Stimulated activated CD8-positive, alpha-beta memory T cell treated with anti-CD3 and anti-CD28 coated beads, Interleukin-7, amount 100 ng/mL, for 48 hours (primary cell): ENCODE measurements at regions not wholly inside any gene's neighbourhood (a gene's known extent, or its start where the extent isn't known, plus 50 kb on each side); places are given as distances from the start of the nearest gene placed in this dataset.
"Not testable (repeated sequence)": the region's sequence is repeated elsewhere in the genome, so short reads cannot be mapped to it uniquely, and the experiment has no call there.

Source experiments
- DNase-seq, 2 donors: peaks; one replicate each; pipeline ENCODE4 v3.0.0-alpha.2; 2020; ENCODE audit warnings: low read depth in 1 of 2; ENCODE audit errors: extremely low read depth in 1 of 2

DNA sequence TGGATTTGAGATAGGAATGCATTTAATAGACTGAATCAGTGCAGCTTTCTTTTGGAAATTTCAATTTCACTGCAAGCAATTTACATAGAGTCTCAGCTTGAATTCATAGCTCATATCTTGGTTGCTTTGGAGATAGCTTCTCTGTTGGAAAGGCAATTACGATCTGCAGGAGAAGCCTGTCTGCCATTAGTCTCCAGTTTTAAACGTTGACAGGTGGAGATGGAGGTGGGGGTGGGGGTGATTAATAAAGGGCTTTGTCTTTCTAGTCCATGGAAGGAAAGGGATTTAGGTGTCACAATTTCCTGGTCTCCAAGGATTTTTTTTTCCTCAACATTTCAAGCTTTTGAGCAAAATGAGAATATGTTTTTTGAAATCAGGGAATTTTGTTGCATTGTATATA is 184.7 kb downstream of the CARTPT start:
- DNase-seq, result no peak

DNA sequence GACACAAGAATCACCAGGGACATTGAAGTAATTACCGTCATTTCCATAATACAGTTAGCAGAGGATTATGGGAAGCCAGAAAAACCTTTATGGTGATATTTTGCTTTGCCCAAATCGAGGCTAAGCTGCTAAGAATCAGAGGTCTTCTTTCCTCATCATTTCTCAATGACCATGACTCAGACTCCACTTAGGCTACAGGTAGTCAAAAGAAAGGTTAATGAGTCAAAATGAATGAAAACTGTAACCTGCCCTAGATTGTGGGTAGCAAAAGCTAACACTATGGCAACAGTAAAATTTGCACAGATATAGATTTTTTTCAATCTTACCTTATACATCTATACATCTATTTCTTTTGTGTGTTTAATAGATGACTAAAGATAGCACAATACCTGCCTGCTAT is 185.8 kb downstream of the CARTPT start:
- DNase-seq, result no peak

DNA sequence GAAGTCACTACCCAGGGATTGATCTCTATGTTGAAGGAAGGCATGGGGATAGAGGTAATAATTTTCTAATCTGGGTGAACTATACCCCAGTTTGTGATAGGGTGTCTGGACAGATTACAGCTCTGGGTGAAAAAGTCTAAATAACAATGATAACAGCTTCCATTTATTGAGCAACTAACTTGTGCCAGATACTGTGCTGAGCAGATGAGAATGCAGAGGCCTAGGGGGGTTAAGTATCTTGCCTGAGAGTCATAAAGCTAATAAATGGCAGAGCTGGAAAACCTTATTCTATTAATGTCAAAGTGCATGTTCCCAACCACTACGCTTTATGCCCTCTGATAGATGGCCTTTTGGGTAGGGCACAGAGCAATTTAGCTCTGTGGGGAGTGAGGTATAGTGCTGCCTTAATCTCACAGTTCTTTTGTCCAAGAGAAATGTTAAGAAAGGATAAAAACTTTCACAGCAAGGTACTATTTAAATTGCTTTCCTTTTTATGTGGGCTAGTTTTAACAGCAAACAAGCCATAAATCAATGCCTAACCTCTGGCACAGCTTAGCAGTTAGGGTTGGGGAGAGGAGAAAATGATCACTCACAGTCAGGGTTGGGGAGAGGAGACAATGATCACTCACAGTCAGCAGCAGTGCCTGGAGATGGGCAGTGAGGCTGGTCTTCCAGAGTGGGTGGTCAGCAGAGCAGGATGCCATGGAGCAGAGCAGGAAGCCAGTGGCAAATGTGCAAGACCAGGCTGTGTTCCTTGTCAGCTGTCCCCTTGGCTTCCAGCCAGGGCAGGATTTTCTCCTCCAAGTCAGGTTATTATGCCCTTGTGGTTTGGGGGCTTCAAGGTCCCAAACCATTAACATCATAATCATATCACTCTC is 187.0 kb downstream of the CARTPT start:
- no peak for DNase-seq

- DNase-seq, result no peak
Observed at GRCh38 chr5:71907001-71907588, 188.0 kb downstream of the CARTPT start.

GRCh38 chr5:71907608-71908145 is 188.6 kb downstream of the CARTPT start:
- DNase-seq, result no peak

- DNase-seq, result no peak
Observed at GRCh38 chr5:71910741-71911140, 191.7 kb downstream of the CARTPT start.

GRCh38 chr5:71912021-71912420 is 192.9 kb downstream of the CARTPT start:
- no peak for DNase-seq

DNA sequence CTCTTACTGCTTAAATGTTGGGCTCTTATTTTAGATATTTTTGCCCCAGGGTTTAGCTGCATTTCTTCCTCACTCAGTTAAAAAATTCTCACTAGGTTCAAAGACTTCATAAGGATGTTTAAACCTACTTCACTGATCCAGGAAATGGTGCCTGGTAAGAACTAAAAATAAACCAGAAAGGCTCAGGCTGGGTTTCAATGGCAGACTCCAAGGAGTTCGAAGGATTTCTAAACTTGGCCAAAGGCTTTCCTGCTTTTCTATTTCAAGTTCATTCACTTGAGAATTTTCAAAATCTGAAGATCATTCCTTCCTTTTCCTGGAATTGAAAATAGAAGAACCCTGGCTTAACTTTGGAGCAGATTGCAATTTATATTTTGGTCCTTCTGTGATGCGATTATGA is 193.0 kb upstream of the MAP1B start:
- no peak for DNase-seq

GRCh38 chr5:71922584-71923106 is 184.6 kb upstream of the MAP1B start:
- no peak for DNase-seq

DNA sequence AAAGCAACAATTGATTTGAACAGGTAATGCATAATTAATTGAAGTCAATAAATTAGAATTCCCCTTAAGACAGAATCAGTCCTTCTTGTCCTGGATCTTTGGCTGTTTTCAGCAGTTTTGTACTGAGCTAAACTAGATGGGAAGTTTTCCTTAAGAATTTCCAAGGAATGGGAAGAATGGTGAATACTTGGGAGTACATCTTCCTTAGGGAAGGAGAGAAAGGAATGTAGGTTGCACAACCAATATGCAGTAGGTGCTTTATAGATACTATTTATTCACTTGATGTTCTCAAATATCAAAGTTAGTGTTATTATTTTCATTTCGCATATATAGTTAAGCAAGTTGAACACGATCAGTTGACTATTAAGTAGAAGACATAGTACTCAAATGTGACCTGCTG is 183.5 kb upstream of the MAP1B start:
- DNase-seq, result no peak

GRCh38 chr5:71924325-71924724 is 182.9 kb upstream of the MAP1B start:
- no peak for DNase-seq

GRCh38 chr5:71924980-71925379 is 182.3 kb upstream of the MAP1B start:
- DNase-seq, result no peak

GRCh38 chr5:71925608-71926091 is 181.6 kb upstream of the MAP1B start:
- DNase-seq, result no peak

- DNase-seq, result no peak
Observed at GRCh38 chr5:71929003-71929402, 178.3 kb upstream of the MAP1B start.

GRCh38 chr5:71930554-71930953 is 176.7 kb upstream of the MAP1B start:
- DNase-seq, result not testable (repeated sequence)

DNA sequence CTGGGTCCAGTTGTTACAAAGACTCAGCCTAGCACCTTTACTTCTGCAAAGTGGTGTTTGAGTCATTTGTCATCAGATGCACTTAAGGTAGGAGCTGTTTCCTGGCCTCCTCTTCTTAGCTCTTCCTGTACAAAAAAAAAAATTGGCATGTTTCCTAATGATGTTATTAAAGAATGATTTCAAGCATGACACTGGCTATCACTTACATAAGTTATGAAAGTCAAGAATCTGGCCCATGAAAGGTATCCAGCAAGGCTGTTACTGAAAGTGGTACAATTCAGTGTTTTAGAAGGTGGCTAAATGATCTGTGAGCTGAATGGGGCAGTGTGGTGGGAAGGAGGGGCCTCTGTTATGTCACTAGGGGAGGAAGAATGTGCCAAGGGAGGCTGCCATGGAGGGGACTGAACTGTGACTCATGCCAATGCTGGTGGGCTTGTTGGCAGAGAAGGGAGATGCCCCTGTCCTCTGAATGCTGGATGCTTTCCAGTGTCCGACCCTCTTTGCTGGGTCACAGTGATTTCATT is 175.1 kb upstream of the MAP1B start:
- DNase-seq, result no peak

- DNase-seq, result no peak
Observed at GRCh38 chr5:71932655-71933338, 174.5 kb upstream of the MAP1B start.

- no peak for DNase-seq
Observed at GRCh38 chr5:71934322-71934721, 173.0 kb upstream of the MAP1B start.

- no peak for DNase-seq
Observed at GRCh38 chr5:71937921-71938698, 169.2 kb upstream of the MAP1B start.

DNA sequence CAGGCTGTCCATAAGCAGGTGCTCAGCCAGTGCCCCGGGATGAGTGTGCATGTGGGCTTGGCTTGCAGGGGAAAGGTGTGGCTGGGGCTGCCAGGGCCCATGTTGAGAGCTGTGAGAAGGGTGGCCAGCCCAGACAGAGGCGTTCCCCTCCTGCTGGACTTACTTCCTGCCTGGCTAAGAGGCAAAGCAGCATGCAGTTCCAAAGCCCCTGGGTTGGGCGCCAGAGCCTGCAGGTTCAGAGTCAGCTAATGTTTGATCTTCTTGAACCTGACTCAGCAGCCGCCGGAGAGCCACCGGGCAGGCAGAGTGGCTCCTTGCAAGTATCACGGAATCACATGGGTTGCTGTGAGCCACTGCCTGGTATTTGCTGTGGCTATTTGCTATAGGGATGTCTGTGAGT is 168.4 kb upstream of the MAP1B start:
- no peak for DNase-seq
